Activated CD4-positive, alpha-beta T cell treated with anti-CD3 and anti-CD28 coated beads for 24 hours (primary cell): ENCODE measurements at regions not wholly inside any gene's neighbourhood (a gene's known extent, or its start where the extent isn't known, plus 50 kb on each side); places are given as distances from the start of the nearest gene placed in this dataset.

Experiments used
- DNase-seq, 2 donors: peaks; one replicate each; pipeline ENCODE4 v3.0.0-alpha.2; 2020; ENCODE audit warnings: low read depth in 2 of 2

- DNase-seq, result no peak
These were observed 167.5 kb downstream of the NTMT2 start for GRCh38 chr1:170313306-170313705.

DNA sequence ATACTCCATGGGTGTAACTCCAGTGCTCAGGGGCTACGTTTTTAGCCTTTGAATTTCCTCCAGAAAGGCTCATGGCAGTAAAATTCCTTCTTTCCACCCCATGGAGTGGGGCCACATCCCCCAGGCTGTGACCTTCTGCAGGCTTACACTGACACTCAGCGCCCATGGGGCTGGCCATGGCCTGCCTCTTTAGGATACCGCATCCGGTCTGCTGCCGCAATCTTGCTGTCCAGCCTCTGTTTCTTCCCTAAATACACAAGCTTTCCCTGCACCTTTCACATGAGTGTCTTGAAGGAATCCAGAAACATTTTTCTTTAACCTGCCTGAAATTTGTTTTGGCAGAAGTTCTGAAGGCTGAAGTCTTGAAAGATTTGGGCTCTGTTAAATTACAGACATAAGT lies 170.5 kb downstream of the NTMT2 start:
- DNase-seq, result no peak

GRCh38 chr1:170318141-170318540 lies 172.4 kb downstream of the NTMT2 start:
- no peak for DNase-seq

DNA sequence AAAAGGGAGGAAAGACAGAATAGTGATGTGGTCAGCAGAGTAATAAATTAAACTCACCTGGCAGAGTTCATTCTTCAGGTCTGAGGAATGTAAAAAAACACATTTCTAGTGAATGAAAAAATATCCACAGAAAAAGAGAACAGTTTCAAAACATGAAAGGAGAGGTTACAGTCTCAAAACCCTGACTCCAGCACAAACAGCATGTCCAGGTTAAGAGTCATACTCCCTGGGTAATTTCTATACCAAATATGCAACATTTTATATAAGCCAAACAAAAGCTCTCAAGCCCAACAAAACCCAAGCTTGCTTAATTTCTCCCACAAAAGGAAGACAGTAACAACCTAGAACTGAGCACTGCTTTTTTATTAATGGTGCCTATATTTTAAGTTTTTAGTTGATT lies 173.0 kb downstream of the NTMT2 start:
- no peak for DNase-seq

- no peak for DNase-seq
These were observed 175.4 kb downstream of the NTMT2 start for GRCh38 chr1:170321113-170321512.

- DNase-seq, result no peak
These were observed 180.4 kb downstream of the NTMT2 start for GRCh38 chr1:170326186-170326585.

- DNase-seq, result no peak
These were observed 187.0 kb downstream of the NTMT2 start for GRCh38 chr1:170332801-170333200.

DNA sequence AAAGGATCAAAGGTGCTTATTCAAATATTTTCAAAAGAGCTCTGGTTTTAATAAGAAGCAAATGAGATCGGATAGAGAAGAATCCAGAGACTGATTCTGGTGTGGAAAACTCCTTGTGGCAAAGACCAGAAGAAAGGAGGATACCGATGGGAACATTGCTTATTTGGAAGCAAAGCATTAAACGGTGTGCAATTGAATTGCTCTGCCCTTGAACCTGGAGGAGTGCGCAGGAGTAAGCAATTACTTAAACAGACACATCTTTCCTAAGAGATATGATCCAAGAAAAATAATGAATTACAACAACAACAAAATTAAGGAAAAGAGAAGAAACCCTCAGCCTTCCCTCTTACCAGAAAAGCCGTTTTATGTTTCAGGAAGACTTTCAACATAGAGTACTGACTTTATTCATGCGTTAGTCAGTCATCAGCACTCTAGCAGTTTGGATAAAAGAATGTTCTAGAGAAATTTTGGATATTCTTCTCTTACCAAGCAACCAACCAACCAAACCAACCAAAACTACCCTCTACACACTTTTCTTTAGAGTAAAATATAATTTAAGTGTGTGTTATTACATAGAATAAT lies 191.7 kb downstream of the NTMT2 start:
- no peak for DNase-seq

DNA sequence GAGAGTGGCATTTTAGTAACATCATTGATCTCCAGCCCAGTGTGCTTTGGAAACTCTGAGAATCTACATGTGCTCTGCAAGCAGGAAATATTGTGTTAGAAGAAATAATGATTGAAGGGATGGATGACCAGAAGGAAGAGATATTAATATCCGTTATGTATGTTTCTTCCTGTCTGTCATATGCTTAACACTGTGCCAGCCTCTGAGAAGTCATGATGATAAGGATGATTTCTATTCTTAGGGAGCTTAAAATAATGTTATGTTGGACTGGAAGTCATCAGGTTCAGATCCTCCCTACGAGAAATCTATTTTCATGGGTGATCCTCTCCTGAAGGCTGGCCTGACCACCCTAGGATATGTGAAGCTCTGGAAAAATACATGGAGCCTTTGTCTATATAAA lies 192.4 kb upstream of the GORAB start:
- DNase-seq, result no peak

GRCh38 chr1:170340308-170340707 lies 191.7 kb upstream of the GORAB start:
- no peak for DNase-seq

- no peak for DNase-seq
These were observed 180.5 kb upstream of the GORAB start for GRCh38 chr1:170351366-170351946.

DNA sequence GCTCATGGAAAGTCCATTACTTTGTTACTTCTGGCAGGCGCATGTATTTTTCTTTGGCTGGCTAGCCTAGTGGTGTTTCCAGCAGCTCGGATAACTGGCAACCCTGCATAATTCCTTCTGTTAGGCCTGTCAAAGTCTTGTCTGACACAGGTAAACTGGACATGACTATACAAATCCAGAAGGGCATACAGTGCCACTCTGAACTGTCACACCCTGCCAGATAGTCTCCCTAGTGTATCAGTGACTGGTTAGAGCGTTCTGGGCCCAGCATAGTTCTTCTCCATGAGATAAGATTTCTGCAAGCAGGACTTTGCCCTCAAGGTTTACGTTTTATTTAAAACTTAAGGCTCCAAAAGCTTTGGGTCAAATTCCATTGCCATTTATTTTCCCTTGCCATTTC lies 177.7 kb upstream of the GORAB start:
- DNase-seq, result no peak

- DNase-seq, result no peak
These were observed 177.3 kb upstream of the GORAB start for GRCh38 chr1:170354690-170355089.

DNA sequence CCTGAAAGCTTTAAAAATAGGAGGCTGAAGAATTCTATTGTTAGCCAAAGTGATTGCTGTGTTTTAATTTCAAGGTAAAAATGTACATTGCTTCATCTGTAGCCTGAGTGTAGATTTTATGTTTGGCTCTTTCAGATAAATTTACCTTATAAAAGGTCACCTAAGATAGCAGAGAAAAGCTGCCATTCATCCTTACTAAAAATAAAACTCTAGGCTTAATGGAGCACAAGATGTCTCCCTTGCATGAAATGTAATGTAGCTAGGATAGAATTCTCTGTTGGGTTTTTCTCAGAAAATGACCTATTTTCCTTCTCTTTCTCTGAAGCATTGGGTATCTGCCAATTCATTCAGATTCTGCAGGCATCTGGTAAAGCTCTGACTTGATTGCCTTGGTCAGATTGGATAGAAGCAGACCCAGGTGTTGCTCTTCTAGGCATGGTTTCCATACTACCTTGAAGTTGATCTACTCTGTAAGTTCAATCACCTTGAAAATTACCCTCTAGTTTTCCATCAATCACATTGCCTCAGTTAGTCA lies 176.6 kb upstream of the GORAB start:
- DNase-seq, result no peak

DNA sequence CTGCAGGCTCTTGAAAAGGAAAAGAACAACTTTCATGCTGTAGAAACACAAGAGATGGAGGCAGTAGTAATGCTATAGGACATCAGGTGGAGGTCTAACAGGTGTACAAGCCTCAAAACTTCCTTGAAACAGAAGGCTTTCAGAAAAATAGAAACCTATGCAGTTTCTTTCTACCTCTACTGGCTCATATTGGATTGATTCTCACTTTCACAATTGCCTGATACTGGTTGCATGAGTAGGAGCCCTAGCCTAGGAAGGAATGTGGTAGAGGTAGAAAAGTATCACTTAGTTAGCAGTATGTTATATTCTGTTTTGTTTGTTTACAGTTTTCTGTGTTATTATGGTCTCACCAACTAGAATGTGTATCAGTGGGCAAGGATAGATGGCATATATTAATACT lies 175.4 kb upstream of the GORAB start:
- DNase-seq, result no peak

DNA sequence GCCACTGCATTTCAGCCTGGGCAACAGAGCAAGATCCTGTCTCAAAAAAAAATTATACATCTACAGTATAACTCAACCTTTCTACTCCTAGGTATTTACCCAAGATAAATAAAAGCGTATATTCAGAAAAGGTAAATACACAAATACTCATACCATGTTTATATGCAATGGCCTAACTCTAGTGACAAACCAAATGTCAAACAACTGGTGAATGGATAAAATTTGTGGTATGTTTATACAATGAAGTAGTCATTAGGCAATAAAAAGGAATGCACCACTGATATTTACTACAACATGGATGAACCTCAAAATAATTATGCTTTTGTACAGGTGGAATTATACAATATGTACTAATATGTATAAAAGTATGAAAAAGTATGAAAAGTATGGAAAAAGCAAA lies 174.2 kb upstream of the GORAB start:
- DNase-seq, result no peak

DNA sequence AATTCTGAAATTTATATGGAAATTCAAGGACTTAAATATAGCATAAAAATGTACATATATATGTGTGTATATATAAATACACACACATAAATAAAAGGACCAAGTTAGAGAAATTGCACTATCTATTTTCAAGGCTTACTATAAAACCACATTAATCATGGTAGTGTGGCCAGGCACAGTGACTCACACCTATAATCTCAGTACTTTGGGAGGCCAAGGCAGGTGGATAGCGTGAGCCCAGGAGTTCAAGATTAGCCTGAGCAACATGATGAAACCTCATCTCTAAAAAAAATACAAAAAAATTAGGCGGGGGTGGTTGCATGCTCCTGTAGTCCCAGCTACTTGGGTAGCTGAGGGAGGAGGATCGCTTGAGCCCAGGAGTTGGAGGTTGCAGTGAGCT lies 171.4 kb upstream of the GORAB start:
- DNase-seq, result no peak

DNA sequence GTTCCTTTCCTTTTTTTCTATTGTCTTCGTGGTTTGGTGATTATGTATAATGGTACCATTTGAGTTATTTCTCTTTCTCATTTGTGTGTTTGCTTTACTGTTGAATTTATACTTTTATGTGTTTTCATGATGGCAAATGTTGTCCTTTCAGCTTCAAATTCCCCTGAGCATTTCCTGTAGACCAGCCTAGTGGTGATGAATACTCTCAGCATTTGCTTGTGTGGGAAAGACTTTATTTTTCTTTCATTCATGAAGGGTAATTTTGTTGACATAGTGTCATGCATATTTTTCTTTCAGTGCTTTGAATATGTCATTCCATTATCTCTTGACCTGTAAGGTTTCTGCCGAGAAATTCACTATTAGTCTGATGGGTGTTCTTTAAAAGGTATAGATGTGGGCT lies 166.6 kb upstream of the GORAB start:
- DNase-seq, result no peak

DNA sequence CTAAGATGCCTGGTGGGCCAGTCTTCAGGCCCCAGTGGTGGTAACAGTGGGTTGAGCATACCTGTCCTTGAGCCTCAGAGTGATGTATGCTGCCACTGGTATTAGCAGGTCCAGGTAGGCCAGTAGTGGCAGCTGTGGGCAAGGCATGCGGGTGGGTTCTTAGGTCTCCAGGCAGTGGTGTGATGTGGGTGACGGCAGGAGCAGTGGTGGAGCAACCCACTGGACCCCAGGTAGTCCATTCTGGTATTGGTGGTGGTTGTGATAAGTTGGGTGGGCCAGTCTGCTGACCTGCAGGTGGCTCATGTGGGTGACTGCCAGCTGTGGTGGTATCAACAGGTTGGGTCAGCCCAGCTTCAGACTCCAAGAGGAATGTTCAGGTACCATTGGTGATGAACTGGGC lies 165.0 kb upstream of the GORAB start:
- DNase-seq, result no peak

DNA sequence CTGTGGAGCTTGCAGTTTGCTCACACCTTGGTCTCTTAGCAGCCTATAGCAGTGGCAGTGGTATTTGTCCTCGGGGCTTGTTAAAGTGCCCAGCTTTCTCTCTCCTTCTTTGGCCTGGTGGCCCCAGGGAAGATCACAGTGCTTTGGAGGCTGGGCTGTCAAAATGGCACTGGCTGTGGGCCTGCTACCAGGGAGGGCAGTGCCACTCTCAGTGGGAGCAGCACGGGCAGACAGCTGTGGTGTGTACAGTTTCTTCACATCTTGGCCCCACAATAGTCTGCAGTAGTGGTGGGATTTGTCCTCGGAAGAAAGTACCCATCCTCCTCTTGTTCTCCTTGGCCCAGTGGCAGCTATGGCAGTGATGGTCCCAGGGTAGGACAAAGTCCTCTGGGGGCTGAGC lies 164.4 kb upstream of the GORAB start:
- DNase-seq, result no peak

DNA sequence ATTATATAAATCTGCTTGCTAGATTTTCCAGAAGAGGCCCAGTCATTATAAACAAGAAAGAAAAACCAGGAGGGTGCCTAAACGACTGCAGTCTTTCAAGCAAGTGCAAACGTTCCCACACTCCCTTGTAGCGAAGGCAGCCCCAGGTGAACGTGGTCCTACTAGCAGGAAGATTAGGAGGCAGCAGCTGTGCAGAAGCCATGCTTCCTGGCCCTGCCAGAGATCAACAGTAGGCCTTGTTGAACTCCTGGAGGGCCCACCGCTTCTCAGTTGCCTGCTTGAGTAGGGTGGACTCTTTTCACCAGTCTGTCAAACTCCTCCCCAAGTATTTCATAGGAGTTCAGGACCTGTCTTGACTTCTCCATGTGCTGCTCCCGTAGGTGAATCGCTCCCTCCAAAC lies 163.0 kb upstream of the GORAB start:
- no peak for DNase-seq

DNA sequence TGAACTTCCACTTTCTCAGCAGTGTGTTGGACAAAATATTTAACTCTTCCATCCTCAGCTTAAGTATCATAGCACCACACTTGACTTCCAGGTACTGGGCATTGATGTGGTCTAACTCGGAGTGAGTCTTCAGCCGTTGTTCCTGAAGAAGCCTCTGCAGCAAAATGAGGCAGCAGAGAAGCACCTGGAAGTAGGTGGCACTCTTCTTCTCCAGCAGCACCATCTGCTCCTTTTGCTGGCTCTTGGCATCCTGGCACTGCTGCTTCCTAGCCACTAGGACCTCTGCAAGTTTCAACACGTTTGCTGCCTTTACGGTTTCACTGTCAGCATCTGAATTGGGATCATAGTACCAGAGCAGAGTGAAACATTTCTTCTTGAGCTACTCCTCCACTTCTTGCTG lies 162.5 kb upstream of the GORAB start:
- no peak for DNase-seq

DNA sequence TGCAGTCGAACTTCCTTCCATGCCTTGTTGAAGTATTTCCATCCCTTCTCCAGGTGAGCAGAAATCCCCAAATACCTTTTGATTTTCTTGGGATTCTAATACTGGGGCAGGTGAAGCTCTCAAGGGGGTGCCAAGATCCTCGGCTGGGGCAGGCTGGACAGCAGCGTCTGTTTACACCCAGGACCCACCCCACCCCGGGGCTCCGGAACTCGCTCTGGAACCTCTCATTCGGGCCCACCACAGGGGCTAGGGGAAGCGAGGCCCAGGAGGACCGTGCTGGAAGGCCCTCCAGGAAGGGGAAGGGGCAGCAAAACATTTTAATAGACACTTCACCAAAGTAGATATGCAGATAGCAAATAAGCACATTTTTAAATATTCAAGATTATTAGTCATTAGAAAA lies 161.9 kb upstream of the GORAB start:
- DNase-seq, result no peak

DNA sequence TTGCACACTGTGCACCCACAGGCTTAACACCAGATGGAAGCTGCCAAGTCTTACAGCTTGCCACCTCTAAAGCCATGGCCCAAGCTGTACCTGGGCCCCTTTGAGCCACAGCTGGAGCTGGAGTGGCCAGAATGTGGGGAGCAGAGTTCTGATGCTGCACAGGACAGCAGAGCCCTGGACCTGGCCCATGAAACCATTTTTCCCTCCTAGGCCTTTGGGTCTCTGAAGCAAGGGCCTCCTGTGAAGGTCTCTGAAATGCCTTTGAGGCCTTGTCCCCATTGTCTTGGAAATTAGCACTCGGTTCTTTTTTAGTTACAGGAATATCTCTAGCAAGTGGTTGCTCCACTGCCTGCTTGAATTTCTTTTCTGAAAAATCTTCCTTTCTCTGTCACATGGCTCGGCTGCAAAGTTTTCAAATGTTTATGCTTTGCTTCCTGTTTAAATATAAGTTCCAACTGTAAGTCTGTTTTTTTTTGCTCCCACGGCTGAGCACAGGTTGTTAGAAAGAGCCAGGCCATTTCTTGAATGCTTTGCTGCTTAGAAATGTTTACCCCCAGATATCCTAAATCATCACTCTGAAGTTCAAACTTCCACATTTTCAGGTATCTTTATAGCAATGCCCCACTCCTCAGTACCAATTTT lies 156.8 kb upstream of the GORAB start:
- no peak for DNase-seq
